ENCODE measurements at regions not wholly inside any gene's neighbourhood (a gene's known extent, or its start where the extent isn't known, plus 50 kb on each side); places are given as distances from the start of the nearest gene placed in this dataset.

GRCh38 chr6:22732176-22732970 lies 163.0 kb downstream of the HDGFL1 start:
- Histone ChIP-seq H3K27me3 (no peaks in the 10 kb centered on the region), H3K4me3 (no peak overlapping the region), H3K9ac (ENCODE audit: low read depth in 2 of 2, low read length in 2 of 2) (no peak overlapping the region), H3K4me1 (no peaks in the 10 kb centered on the region), H3K9me3 (no peaks in the 10 kb centered on the region), H3K36me3 (no peaks in the 10 kb centered on the region), H3K27ac (no peak overlapping the region)
- no peak for TF ChIP-seq CTCF (IDR thresholded peaks at IDR 0.05)
- intact Hi-C loops (cut with DNase I), result no loop called here
- no peak for DNase-seq

GRCh38 chr6:22736740-22737139 lies 167.4 kb downstream of the HDGFL1 start:
- Histone ChIP-seq H3K27me3 (no peaks in the 10 kb centered on the region), H3K9ac (ENCODE audit: low read depth in 2 of 2, low read length in 2 of 2) (no peak overlapping the region), H3K4me1 (no peaks in the 10 kb centered on the region), H3K9me3 (no peaks in the 10 kb centered on the region), H3K36me3 (no peaks in the 10 kb centered on the region), H3K4me3 (no peak overlapping the region), H3K27ac (no peak overlapping the region)
- no peak for TF ChIP-seq CTCF (IDR thresholded peaks at IDR 0.05)
- no peak for DNase-seq
- intact Hi-C loops (cut with DNase I), result no loop called here

GRCh38 chr6:22737331-22737730 lies 168.0 kb downstream of the HDGFL1 start:
- no peak overlapping the region for H3K27ac ChIP-seq

GRCh38 chr6:22738194-22738593 lies 168.8 kb downstream of the HDGFL1 start:
- no peak overlapping the region for H3K4me3 ChIP-seq
- no peak for DNase-seq
- intact Hi-C loops (cut with DNase I), result no loop called here

More at GRCh38 chr6:22737331-22737730, 168.0 kb downstream of the HDGFL1 start:
- Histone ChIP-seq H3K9ac (ENCODE audit: low read depth in 2 of 2, low read length in 2 of 2) (no peak overlapping the region), H3K4me3 (no peak overlapping the region), H3K36me3 (no peaks in the 10 kb centered on the region), H3K27me3 (no peaks in the 10 kb centered on the region), H3K9me3 (no peaks in the 10 kb centered on the region), H3K4me1 (no peaks in the 10 kb centered on the region)
- peak; percentile 31 for TF ChIP-seq CTCF (IDR thresholded peaks at IDR 0.05)
- DNase-seq, result peak; percentile 31
- intact Hi-C loops (cut with DNase I), result no loop called here

GRCh38 chr6:22747571-22747970 lies 178.2 kb downstream of the HDGFL1 start:
- intact Hi-C loops (cut with DNase I), result no loop called here
- H3K27ac ChIP-seq, result no peak overlapping the region
- TF ChIP-seq CTCF (IDR thresholded peaks at IDR 0.05), result no peak
- no peaks in the 10 kb centered on the region for H3K4me1 ChIP-seq
- H3K4me3 ChIP-seq, result no peak overlapping the region
- no peak overlapping the region for H3K9ac ChIP-seq (ENCODE audit: low read depth in 2 of 2, low read length in 2 of 2)
- H3K27me3 ChIP-seq, result no peaks in the 10 kb centered on the region
- no peaks in the 10 kb centered on the region for H3K36me3 ChIP-seq
- H3K9me3 ChIP-seq, result no peaks in the 10 kb centered on the region
- DNase-seq, result no peak

More at GRCh38 chr6:22738194-22738593, 168.8 kb downstream of the HDGFL1 start:
- Histone ChIP-seq H3K36me3 (no peaks in the 10 kb centered on the region), H3K4me1 (no peaks in the 10 kb centered on the region), H3K9me3 (no peaks in the 10 kb centered on the region), H3K9ac (ENCODE audit: low read depth in 2 of 2, low read length in 2 of 2) (no peak overlapping the region), H3K27ac (no peak overlapping the region), H3K27me3 (no peaks in the 10 kb centered on the region)
- TF ChIP-seq CTCF (IDR thresholded peaks at IDR 0.05), result no peak
